Activated T-helper 1 cell treated with anti-CD3 and anti-CD28 coated beads, Interleukin-2, amount 50 U/mL, for 16 hours (primary cell): ENCODE measurements at regions not wholly inside any gene's neighbourhood (a gene's known extent, or its start where the extent isn't known, plus 50 kb on each side); places are given as distances from the start of the nearest gene placed in this dataset.

Experiments
- DNase-seq, 2 donors: peaks; one replicate each; pipeline ENCODE4 v3.0.0-alpha.2; 2020; ENCODE audit warnings: low read depth in 1 of 2, low spot score in 1 of 2

DNA sequence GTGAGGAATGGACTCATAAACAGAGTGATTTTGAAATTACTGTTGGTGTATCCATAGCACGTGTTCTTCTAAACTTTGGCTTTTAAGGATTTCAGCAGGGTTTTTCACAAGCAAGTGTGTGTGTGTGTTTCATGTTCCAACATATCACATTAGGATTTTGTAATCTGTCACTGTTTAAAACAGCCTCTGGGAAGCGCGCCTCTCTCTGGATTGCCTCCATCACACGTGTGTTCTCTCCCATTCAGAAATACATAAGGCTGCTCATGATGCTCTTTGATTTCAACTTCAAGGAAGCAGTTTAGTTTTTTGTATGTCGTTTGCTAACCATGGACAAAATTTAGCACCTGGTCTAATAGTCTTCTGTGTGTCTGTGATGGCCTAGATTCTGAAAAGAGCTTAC is 370.4 kb downstream of the MTX2 start:
- DNase-seq = no peak

DNA sequence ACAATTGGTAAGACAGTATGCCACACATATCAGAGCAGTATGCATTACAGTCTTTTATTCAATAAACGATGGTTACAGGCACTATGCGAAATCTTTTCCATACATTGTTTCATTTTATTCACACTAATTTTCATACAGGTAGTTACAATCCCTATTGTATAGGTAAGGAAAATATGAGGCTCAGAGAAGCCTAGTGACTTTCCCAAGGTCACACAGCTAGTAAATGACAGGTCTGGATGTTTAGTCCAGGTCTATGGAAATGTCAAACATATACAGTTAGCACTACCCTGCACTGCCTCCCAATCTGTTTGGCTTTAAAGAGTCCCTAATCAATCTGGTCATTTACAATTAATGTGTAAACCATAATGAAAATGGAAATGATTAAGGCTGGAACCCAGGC is 372.2 kb downstream of the MTX2 start:
- no peak for DNase-seq

DNA sequence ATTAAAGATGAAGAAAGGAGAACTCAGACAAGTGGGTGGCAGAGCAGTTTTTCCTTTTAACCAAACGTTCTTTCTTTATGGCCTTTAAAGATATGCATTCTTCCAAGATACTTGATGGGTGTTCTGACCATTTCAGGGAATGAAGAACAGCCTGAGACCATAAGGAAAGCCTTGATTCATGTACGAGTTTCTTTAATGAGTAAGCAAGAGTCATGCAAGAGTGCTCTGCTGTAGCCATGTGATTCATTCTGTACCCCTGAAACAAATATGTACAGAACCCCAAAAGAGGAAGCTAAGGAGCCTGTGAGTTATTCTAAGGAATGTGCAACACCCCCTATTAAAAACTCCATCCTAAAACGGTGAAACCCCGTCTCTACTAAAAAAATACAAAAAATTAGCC is 372.8 kb downstream of the MTX2 start:
- DNase-seq = no peak

DNA sequence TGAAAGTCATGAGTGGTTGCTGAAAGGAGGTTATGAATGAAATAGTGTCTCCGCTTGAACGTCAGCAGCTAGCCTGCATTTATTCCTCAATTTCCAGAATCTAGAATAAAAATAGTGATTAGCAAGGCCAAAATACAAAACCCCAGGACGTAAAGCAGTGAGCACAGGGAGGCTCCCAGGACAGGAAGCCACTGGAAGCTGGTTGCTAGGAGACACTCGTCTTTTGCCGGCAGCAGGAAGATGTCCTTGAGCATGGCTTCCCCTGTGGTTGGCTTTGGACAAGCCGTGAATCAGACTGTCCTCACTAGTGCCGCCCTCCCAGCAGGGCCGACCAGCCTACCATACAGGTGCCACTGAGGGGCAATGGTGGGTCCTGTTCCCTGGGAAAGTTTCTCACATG is 374.4 kb downstream of the MTX2 start:
- DNase-seq = no peak

DNA sequence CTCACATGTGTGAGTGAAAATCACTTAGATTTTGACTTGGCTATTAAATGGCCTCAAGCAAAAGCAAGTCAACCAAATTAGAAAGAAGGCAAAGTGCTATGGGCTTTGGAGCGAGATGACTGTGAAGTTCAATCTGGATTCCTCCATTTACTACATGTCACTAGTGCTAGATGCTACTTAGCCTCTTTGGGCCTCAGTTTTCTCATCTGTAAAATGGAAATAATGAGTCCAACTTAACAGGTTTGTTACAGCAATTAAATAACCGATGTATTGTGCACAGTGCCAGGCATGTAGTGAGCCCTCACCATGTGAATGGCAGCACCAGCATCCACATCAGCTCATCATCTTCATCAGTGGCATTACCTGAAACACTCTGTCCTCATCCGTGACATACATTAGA is 376.3 kb downstream of the MTX2 start:
- no peak for DNase-seq

DNA sequence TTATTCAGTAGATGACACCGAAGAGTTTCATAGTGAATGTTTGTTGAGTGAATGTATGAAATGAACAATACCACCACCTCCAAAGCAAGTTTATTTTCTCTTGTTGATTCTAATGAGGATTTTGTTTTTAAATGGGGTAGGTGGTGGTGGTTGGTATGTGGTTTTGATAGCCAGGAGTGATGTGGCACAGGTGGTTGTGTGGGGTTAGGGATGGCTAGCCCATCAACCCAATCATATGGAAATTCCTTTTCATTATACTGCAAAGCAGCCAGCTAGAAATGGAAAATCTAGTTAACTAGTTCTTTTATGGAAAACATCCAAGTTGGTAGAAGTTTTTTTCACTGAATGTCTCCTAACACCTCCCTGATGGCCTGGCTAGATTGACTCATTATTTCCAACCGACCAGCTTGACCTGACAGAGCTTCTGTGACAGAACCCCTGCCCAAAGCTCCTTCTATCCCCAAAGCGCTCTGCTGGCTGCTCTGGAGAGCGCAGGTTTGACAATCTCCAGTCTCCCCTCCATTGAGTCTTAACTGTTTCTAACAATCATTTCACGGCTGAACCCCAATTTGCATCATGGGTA is 376.9 kb downstream of the MTX2 start:
- no peak for DNase-seq

DNA sequence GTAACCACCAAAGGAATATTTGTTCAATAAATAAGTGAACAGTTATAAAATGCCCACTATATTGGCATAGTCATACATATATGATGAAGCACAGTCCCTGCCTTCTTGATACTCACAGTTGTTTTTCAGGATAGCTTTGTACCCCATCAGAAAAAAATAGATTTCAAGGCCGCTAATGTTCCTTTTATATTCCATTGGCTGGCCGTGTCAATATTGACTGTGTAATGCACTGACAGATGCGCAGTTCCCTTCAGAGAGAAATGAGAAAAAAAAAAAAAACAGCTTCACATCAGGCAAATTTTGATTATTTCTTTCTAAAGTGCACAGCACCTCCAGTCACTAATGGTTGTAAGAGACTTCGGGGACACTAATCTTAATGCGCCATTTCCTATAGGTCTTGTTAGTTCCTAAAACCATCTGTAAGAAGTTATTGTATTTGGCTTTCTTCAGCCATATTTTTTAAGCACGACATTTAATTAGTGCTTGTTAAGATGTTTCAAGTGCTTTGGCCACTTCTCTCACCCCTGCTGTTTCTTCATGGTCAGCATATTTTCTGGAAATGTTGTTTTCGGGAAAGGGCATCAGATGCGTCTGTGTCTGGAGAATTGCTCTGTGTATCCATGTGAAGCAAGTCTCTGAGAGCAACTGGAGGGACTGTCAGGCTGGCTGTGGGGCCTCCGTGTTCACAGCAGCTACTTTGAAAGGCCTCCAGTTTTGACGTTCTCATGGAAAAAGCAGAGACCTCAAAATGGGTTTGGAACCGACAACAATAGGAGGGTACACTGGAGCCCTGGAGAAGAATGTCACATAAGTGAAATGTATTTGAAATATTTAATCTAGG is 378.3 kb downstream of the MTX2 start:
- no peak for DNase-seq

DNA sequence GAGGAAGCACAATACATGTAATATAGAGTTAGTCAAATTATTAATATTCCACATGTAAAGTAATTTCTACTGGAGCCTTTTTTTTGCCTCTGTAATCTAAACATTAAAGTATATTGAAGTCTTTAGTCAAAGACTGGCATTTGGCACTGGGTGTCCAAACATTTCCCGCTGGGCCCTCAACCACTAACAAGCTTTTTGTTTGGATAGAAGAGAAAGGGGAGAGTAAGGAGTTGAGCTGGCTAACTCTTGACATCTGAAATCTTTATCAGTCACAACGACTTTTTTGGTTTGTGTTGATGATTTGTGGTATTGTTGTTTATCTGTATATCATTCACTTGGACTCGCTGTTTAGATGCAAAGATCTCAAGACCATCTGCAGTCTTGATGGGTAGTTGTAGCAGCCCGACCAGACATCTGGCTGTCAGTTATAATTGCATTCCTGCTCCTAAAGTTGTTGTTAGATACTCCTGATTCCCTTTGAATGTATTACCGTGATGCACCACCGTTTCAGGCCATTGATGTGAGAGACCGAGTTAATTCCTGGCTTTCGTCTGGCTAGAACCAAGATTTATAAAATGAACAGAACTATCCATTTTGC is 379.6 kb downstream of the MTX2 start:
- no peak for DNase-seq

DNA sequence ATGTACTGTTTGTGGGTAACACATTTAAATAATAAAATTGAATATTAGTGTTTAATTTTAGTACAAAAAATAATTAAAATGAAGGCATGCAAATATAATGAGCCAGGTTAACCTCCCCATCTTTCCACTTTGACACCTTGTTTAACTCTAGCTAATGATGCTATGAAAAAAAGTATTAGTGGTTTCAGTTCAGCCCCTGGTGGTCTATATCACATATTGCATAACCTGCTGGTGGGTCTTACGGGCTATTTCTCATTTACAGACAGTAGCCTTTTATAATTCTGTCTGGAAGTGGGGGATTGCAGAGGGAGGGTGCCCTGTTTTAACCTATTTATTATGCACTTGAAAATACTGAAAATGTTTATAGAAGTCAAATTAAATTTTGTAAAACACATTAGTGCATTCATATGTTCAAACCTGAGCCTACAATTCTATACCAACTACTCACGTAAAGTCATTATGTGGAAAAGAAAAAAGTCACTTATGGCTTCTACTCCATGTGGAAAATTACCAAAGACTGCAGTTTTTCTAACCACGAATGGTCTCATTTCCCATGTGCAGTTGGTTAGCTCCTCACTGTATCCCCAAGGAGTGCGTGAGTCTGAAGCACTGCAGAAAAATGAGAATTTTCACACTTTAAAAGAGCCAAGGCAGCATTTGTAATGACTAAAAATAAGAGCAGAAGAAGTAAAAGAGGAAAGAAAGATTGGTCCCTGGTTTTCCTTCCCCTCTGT is 381.0 kb downstream of the MTX2 start:
- DNase-seq = no peak

DNA sequence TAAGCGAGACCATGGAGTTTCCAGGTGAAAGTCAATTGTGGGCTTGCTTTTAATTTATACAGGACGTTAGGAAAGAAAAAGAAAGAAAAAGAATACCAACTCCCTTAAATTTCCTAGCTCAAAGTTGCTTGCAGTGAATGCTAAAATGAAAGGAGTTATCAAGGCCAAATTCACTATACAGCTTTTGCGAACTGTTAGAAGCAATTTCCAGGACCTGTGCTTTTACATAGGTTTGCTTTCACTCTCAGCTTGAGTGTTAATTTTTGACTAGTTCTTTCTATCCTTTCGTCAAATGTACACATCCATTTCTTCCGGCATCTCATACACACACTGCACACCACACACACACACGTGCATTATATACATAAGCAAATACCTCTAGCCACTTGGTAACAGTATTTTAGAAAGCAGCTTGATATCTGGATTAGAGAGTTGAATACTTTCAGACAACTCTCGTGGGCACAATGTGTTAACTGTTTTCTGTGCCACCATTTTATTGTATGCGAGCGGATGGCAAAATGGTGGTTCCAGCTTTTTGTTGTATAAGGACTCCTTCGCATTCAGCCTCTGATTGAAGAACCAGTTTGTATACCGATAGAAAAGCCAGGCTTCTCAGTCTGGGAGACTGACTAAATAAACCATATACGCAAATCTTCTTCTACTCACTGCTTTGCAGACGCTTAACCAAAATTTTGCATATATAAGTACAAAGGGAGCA is 381.8 kb downstream of the MTX2 start:
- DNase-seq = no peak

DNA sequence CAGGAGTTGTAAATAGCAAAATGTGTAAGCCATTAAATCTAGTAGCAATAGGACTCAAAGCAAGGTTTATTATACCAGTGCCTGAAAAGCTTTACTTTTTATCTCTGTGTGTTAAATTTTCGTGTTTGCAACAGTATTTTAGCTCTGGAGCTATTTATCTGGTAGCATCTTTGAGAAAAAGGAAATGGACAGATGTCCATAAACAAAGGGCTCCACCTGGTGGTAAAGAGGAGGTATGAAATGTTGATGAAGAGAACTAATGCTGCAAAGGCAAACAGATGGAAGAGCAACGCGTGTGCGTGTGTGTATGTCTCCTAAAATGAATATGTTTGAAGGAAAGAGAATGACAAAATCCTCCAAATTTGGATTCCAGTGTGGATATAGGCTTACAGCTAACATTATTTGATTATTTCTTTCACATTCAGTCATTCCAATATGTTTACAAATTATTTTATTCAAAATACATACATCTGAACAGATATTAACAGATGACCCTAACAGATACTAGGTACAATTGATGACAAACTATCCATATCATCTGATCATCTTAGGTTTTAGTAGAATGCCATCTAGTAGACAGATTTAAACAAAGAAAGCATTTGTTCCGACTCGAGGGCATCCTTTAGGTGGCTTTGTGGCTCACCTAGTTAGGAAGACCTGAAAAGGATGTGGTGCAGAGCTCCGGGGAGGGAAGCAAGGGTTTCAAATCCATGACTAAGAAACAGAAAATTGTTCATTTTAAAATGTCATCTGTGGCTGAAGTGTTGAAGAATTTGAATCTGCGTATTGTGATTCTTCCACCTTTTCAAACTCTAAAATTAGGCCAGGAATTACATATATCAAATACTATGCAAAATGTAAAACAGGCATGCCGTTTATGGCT is 383.3 kb downstream of the MTX2 start:
- DNase-seq = no peak

DNA sequence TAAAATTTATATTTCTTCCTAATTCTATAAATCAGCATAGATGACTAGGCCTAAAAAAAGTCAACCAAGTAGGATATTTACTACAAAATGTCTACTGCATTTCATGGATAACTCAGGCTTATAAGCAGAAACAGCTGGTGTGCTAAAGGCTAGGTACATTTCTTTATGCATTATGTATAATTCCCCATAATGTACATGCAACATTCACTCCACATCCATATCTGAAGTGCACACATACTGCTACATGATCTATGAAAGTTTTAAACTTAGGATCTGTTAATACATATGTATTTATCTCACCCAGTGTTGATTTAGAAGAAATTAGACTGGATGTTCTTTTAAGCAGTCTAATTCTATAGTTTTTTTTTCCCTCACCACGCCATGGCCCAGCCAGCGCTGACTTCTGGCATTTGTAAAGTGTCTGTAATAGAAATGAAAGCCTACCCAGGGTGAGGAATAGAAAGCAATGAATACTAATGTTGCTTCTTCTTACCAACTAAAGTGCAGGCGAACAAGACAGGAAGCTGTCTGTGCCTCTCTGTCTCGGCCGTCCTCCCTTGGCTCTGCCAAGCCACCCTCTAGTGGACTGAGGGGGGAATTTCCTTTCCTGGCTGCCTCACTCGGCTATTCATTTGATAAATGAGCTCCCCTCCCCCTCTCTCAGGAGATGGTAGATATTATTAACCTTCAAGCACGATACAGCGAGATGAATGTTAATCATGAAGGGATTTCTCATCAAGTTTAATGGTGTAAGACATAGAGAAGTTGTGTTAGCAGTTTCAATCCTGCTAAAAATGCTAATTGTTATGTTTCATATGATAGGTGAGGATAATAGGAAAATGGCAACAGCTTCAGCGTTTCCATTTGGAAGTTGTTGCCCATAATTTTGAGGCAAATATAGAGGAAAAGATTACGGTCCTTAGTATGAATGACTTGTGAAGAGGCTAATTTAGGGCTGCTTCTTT is 384.5 kb downstream of the MTX2 start:
- DNase-seq = no peak

DNA sequence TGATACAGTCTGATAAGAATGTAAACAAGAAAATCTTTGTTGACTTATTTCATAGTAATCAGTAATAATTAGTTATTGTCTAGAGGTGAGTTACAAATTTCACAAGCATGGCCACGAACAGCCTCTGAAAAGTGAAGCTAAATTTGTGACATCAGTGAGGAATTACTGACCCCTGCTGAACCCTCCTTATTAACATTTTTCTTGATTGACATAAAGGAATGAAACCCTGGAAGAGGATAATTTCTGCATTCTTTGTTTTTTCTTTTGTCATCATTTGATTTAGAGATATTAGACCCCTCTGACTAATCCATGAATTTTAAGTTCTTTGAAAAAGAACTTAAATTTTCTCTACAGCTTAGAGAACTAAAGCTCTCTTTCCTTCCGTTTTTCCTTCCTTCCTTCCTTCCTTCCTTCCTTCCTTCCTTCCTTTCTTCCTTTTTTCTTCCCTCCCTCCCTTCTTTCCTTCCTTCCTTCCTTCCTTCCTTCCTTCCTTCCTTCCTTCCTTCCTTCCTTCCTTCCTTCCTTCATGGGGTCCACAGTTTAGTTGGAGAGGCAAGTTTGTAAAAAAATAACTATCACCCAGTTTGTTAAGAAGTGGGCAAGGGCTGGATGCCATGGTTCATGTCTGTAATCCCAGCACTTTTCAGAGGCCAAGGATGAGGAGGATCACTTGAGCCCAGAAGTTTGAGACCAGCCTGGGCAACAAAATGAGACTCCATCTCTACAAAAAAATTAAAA is 387.0 kb downstream of the MTX2 start:
- no peak for DNase-seq

DNA sequence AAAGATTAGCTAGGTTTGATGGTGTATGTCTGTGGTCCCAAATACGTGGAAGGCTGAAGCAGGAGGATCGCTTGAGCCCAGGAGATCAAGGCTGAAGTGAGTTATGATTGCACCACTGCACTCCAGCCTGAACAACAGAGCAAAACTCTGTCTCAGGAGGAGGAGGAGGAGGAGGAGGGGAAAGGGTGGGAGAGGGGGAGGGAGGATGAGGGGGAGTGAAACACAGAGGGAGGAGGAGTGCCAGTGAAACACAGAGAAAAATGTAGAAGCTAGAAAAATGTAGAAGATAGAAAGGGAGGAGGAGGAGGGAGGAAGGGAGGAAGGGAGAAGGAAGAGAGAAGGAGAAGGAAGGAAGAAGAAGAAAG is 387.5 kb downstream of the MTX2 start:
- no peak for DNase-seq

DNA sequence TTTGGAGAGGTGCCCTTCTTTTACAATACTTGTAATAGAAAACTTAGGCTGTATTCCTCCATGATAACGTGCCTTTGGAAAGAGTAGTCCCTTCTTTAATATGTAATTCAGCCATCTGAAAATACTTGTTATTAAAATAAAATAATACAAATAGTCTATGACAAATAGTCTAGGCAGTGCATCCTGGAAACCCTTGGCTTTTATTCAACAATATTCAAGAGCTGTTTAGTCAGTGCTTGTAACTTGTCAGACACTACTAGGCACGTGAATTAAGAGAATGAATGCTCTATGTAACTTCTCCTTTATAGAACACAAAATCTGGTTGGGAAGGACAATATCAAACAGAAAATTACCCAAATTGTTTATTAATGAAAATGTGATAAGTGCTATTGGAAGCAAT is 388.2 kb downstream of the MTX2 start:
- DNase-seq = no peak

DNA sequence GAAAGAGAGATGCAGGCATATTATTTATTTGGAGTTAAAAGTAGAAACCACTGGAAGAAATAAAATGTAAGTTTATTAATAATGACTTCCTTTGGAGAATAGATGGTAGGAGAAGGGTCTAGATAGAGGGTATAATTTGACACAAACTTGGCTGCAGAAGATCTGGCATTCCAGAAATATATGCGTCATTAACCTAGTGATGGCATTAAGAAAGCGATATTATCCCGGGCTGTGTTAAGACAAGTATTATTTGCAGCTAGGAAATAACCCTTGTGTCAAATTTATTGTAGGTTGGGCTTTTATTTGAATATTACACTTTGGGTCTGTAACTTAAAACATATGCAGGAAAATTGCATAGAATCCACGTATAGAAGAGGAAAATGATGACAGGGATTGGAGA is 389.5 kb downstream of the MTX2 start:
- no peak for DNase-seq

DNA sequence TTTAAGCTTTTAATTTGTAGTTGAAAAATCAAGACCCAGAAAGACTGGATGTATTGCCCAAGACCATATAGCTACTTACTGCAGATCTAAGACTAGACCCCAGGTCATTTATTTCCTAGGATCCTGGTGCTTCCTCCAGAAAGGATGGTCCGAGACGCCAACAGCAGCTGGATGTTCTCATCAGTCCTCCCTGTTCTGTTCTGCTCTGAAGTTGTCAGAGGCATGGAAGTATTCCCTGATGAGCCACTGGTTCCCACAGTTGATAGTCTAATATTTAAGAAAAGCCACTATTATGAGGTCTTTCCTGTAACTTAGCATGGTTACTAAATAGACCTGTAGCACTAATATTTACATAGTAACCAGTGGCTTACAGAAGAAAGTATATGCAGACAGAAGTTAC is 393.5 kb downstream of the MTX2 start:
- DNase-seq = no peak

DNA sequence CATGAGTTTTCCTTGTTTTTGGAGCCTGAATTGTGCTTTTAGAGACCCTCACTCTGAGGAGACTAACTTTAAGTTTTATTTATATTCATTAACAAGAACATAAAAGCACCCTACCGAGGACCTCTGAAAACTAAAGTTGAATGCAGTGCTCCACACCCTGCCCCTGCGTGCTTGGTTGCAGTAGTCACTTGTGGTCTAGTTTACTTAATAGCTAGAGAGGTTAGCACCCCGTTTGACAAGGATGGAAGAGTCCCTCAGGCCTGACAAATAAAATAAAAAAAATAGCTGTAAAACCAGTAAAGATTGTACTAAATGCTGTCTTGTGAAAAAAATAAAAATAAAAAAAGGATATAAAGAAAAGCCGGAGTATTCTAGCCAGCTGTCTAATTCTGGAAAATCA is 395.2 kb downstream of the MTX2 start:
- DNase-seq = no peak

DNA sequence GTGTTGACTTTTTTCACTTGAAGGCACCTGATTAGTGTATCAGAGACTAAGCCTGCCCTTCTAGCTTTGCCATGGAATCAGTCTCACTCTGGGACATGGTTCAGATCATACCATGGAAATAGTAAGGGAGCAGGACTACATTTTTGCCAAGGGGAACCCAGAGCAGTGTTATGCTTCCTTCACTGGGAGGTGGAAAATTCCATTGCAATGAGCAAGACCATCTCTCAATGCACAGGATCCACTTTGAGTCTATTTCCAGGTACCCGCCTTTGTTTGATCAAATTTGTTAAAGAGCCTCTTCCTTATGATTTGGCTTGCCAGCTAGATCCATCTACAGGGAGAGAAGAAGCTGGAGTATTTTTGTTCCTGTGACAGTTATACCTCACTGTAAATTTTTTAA is 395.8 kb downstream of the MTX2 start:
- no peak for DNase-seq
